Colonic mucosa (tissue), 4 donors: ENCODE measurements at regions not wholly inside any gene's neighbourhood (a gene's known extent, or its start where the extent isn't known, plus 50 kb on each side); places are given as distances from the start of the nearest gene placed in this dataset.
A peak's percentile ranks its signal among the peaks of the same experiment; 100 is the strongest.
"Not testable (repeated sequence)": the region's sequence is repeated elsewhere in the genome, so short reads cannot be mapped to it uniquely, and the experiment has no call there.

Experiments used
- DNase-seq: peaks from one replicate; pipeline ENCODE4 v3.0.0-alpha.2; 2020
- H3K27ac ChIP-seq: fragments of 200-600 bp; one replicate; pipeline ENCODE4 v1.8.0; 2021
- H3K27me3 ChIP-seq: fragments of 200-600 bp; one replicate; pipeline ENCODE4 v1.8.0; 2021
- H3K36me3 ChIP-seq: fragments of 200-600 bp; one replicate; pipeline ENCODE4 v1.8.0; 2021
- H3K4me1 ChIP-seq: fragments of 200-600 bp; one replicate; pipeline ENCODE4 v1.8.0; 2021; ENCODE audit warnings: mild to moderate bottlenecking
- H3K4me3 ChIP-seq: fragments of 200-600 bp; one replicate; pipeline ENCODE4 v1.8.0; 2021
- H3K9ac ChIP-seq, 2 donors: one replicate each; pipeline ENCODE4 v1.7.0; 2013; ENCODE audit warnings: control low read depth in 2 of 2, low read depth in 2 of 2, low read length in 2 of 2
- H3K9me3 ChIP-seq: fragments of 200-600 bp; one replicate; pipeline ENCODE4 v1.8.0; 2021
- CTCF ChIP-seq: fragments of 200-600 bp; IDR thresholded peaks from one replicate; pipeline ENCODE4 v1.8.0; 2022; ENCODE audit warnings: antibody characterized with exemption, mild to moderate bottlenecking
- intact Hi-C: fragments of 100-400 bp; cut with DNase I; formaldehyde crosslinking; loops from one replicate; pipeline ENCODE4 v1.14.1; 2022
- donor health status: healthy.
- donor health status: DM: no; HTN: no; CAD: no.
- donor health status: DM: no; HTN: no; CAD: no.

- no peak overlapping the region for H3K9ac ChIP-seq
- intact Hi-C loops, result no loop called here
- no peaks in the 10 kb centered on the region for H3K27me3 ChIP-seq
- H3K9me3 ChIP-seq, result no peaks in the 10 kb centered on the region
- H3K4me1 ChIP-seq, result no peaks in the 10 kb centered on the region
- DNase-seq, result no peak
- no peak for TF ChIP-seq CTCF
- H3K27ac ChIP-seq, result no peak overlapping the region
- H3K36me3 ChIP-seq, result no peaks in the 10 kb centered on the region
- H3K4me3 ChIP-seq, result no peak overlapping the region
Observed at GRCh38 chr9:94026816-94027215, 57.4 kb upstream of the PTPDC1 start.

- H3K4me3 ChIP-seq, H3K27ac ChIP-seq: not testable (repeated sequence)
Observed at GRCh38 chr9:94022476-94022875, 61.8 kb upstream of the PTPDC1 start.

GRCh38 chr9:94020836-94021235 is 63.4 kb upstream of the PTPDC1 start:
- H3K27me3 ChIP-seq, DNase-seq, H3K27ac ChIP-seq, H3K9ac ChIP-seq, H3K4me1 ChIP-seq, H3K4me3 ChIP-seq, intact Hi-C loops, H3K9me3 ChIP-seq, H3K36me3 ChIP-seq: not testable (repeated sequence)

More at GRCh38 chr9:94022476-94022875, 61.8 kb upstream of the PTPDC1 start:
- H3K9me3 ChIP-seq, H3K27me3 ChIP-seq, H3K4me1 ChIP-seq, H3K9ac ChIP-seq, H3K36me3 ChIP-seq, DNase-seq, intact Hi-C loops: not testable (repeated sequence)

- H3K4me3 ChIP-seq, result no peak overlapping the region
- H3K4me1 ChIP-seq, result no peaks in the 10 kb centered on the region
- no peak overlapping the region for H3K9ac ChIP-seq
- DNase-seq, result no peak
- TF ChIP-seq CTCF, result no peak
- H3K27ac ChIP-seq, result no peak overlapping the region
- H3K36me3 ChIP-seq, result no peaks in the 10 kb centered on the region
- no peaks in the 10 kb centered on the region for H3K27me3 ChIP-seq
- intact Hi-C loops, result no loop called here
- H3K9me3 ChIP-seq, result no peaks in the 10 kb centered on the region
Observed at GRCh38 chr9:94018628-94019027, 63.5 kb upstream of the BARX1 start.

GRCh38 chr9:94017939-94018531 is 62.9 kb upstream of the BARX1 start:
- Histone ChIP-seq H3K4me3 (no peak overlapping the region), H3K4me1 (no peaks in the 10 kb centered on the region), H3K27ac (no peak overlapping the region), H3K9ac (no peak overlapping the region), H3K9me3 (no peaks in the 10 kb centered on the region), H3K36me3 (no peaks in the 10 kb centered on the region), H3K27me3 (no peaks in the 10 kb centered on the region)
- intact Hi-C loops, result no loop called here
- TF ChIP-seq CTCF, result no peak
- DNase-seq, result no peak

- Histone ChIP-seq H3K9me3 (no peaks in the 10 kb centered on the region), H3K36me3 (no peaks in the 10 kb centered on the region), H3K4me1 (no peaks in the 10 kb centered on the region), H3K27me3 (no peaks in the 10 kb centered on the region), H3K4me3 (no peak overlapping the region), H3K9ac (no peak overlapping the region), H3K27ac (no peak overlapping the region)
- peak; percentile 45 for DNase-seq
- intact Hi-C loops, result no loop called here
- TF ChIP-seq CTCF, result no peak
Observed at GRCh38 chr9:94016744-94017143, 61.6 kb upstream of the BARX1 start.
